H9 (cell line): ENCODE measurements at regions not wholly inside any gene's neighbourhood (a gene's known extent, or its start where the extent isn't known, plus 50 kb on each side); places are given as distances from the start of the nearest gene placed in this dataset.

ENCODE experiments used
- DNase-seq: peaks from one replicate; pipeline ENCODE4 v3.0.0-alpha.2; 2017
- H2AFZ ChIP-seq: one replicate; pipeline ENCODE4 v1.6.1; 2013; ENCODE audit warnings: mild to moderate bottlenecking, low read length, control low read depth, moderate library complexity
- H2AK5ac ChIP-seq: 2 replicates; pipeline ENCODE4 v1.6.1; 2013; ENCODE audit warnings: low read length, control low read depth, mixed read lengths; ENCODE audit not compliant: insufficient read length
- H2BK120ac ChIP-seq: one replicate; pipeline ENCODE4 v1.6.1; 2013; ENCODE audit warnings: low read depth, mild to moderate bottlenecking, low read length, control low read depth, inconsistent platforms; ENCODE audit not compliant: poor library complexity, severe bottlenecking
- H2BK12ac ChIP-seq: 2 replicates; pipeline ENCODE4 v1.6.1; 2013; ENCODE audit warnings: low read length, control low read depth, mixed read lengths, low read depth; ENCODE audit not compliant: insufficient read length
- H2BK15ac ChIP-seq: 2 replicates; pipeline ENCODE4 v1.6.1; 2013; ENCODE audit warnings: low read depth, low read length, control low read depth
- H2BK20ac ChIP-seq: one replicate; pipeline ENCODE4 v1.6.1; 2013; ENCODE audit warnings: low read depth, mild to moderate bottlenecking, low read length, control low read depth, inconsistent platforms; ENCODE audit not compliant: poor library complexity, severe bottlenecking
- H2BK5ac ChIP-seq: 2 replicates; pipeline ENCODE4 v1.6.1; 2013; ENCODE audit warnings: low read length, control low read depth, mixed read lengths; ENCODE audit not compliant: insufficient read length
- H3K14ac ChIP-seq: 2 replicates; pipeline ENCODE4 v1.6.1; 2013; ENCODE audit warnings: low read length, control low read depth; ENCODE audit not compliant: insufficient read depth
- H3K18ac ChIP-seq: 2 replicates; pipeline ENCODE4 v1.6.1; 2013; ENCODE audit warnings: low read depth, mild to moderate bottlenecking, mixed read lengths, low read length, control low read depth; ENCODE audit not compliant: insufficient read length
- H3K23ac ChIP-seq: 2 replicates; pipeline ENCODE4 v1.6.1; 2013; ENCODE audit warnings: low read length, control low read depth, mixed read lengths, low read depth; ENCODE audit not compliant: insufficient read length
- H3K23me2 ChIP-seq: 2 replicates; pipeline ENCODE4 v1.6.1; 2013; ENCODE audit warnings: low read depth, mild to moderate bottlenecking, mixed read lengths, low read length, control low read depth; ENCODE audit not compliant: insufficient read length, poor library complexity, severe bottlenecking
- H3K27ac ChIP-seq: 2 replicates; pipeline ENCODE4 v1.5.1; 2013; ENCODE audit warnings: low read length, control low read depth, mixed read lengths, low read depth; ENCODE audit not compliant: insufficient read length
- H3K27me3 ChIP-seq: 2 replicates; pipeline ENCODE4 v1.6.1; 2013; ENCODE audit warnings: low read length, control low read depth, inconsistent platforms; ENCODE audit not compliant: insufficient read depth
- H3K4ac ChIP-seq: 2 replicates; pipeline ENCODE4 v1.6.1; 2013; ENCODE audit warnings: low read depth, mild to moderate bottlenecking, control low read depth, inconsistent platforms, low read length, moderate library complexity
- H3K4me1 ChIP-seq: 2 replicates; pipeline ENCODE4 v1.6.1; 2013; ENCODE audit warnings: low read length, control low read depth, inconsistent platforms; ENCODE audit not compliant: insufficient read depth
- H3K4me2 ChIP-seq: 2 replicates; pipeline ENCODE4 v1.6.1; 2013; ENCODE audit warnings: low read length, control low read depth, mixed read lengths; ENCODE audit not compliant: insufficient read length, insufficient read depth
- H3K56ac ChIP-seq: 2 replicates; pipeline ENCODE4 v1.6.1; 2013; ENCODE audit warnings: low read depth, mild to moderate bottlenecking, mixed read lengths, low read length, control low read depth; ENCODE audit not compliant: insufficient read length
- H3K79me1 ChIP-seq: 2 replicates; pipeline ENCODE4 v1.6.1; 2013; ENCODE audit warnings: low read depth, mild to moderate bottlenecking, moderate library complexity, low read length, control low read depth, inconsistent platforms; ENCODE audit not compliant: insufficient read depth, poor library complexity, severe bottlenecking
- H3K79me2 ChIP-seq: 2 replicates; pipeline ENCODE4 v1.6.1; 2013; ENCODE audit warnings: low read length, control low read depth, inconsistent platforms; ENCODE audit not compliant: insufficient read depth
- H3K9ac ChIP-seq: 2 replicates; pipeline ENCODE4 v1.6.1; 2013; ENCODE audit warnings: low read length, control low read depth, mixed read lengths; ENCODE audit not compliant: insufficient read length; ENCODE audit errors: extremely low read depth
- H3K9me3 ChIP-seq: one replicate; pipeline ENCODE4 v1.6.1; 2013; ENCODE audit warnings: low read depth, low read length, inconsistent platforms; ENCODE audit not compliant: control insufficient read depth
- H3T11ph ChIP-seq: one replicate; pipeline ENCODE4 v1.6.1; 2013; ENCODE audit warnings: mild to moderate bottlenecking, low read length, control low read depth, inconsistent platforms
- H4K20me1 ChIP-seq: one replicate; pipeline ENCODE4 v1.6.1; 2013; ENCODE audit not compliant: control insufficient read depth, insufficient read length, insufficient read depth
- H4K5ac ChIP-seq: 2 replicates; pipeline ENCODE4 v1.6.1; 2013; ENCODE audit warnings: low read depth, mild to moderate bottlenecking, mixed read lengths, low read length, control low read depth; ENCODE audit not compliant: insufficient read length
- H4K8ac ChIP-seq: replicated peaks from 2 replicates; pipeline ENCODE4 v1.6.1; 2013; ENCODE audit warnings: low read length, control low read depth, mixed read lengths, low read depth; ENCODE audit not compliant: insufficient read length
- H4K91ac ChIP-seq: 2 replicates; pipeline ENCODE4 v1.6.1; 2013; ENCODE audit warnings: low read depth, mild to moderate bottlenecking, moderate library complexity, mixed read lengths, low read length, control low read depth; ENCODE audit not compliant: insufficient read length
- H3K27ac Mint-ChIP-seq, 3 experiments: 2 replicates in 2 of 3; 3 replicates in 1 of 3; pipeline ENCODE4 v1.8.0; 2020 to 2021; ENCODE audit warnings: mixed read lengths in 3 of 3, mild to moderate bottlenecking in 1 of 3, moderate library complexity in 1 of 3
- H3K27me3 Mint-ChIP-seq: 2 replicates; pipeline ENCODE4 v1.8.0; 2021; ENCODE audit warnings: low read depth, mild to moderate bottlenecking, moderate library complexity, mixed read lengths
- H3K36me3 Mint-ChIP-seq, 3 experiments: 2 replicates in 2 of 3; 3 replicates in 1 of 3; pipeline ENCODE4 v1.8.0; 2020 to 2021; ENCODE audit warnings: low read depth in 3 of 3, mixed read lengths in 3 of 3; ENCODE audit not compliant: insufficient read depth in 1 of 3
- H3K4me1 Mint-ChIP-seq, 2 experiments: 2 replicates each; pipeline ENCODE4 v1.8.0; 2020; ENCODE audit warnings: mixed read lengths in 2 of 2
- H3K4me3 Mint-ChIP-seq, 2 experiments: 2 replicates in 1 of 2; 3 replicates in 1 of 2; pipeline ENCODE4 v1.8.0; 2020 to 2021; ENCODE audit warnings: mild to moderate bottlenecking in 2 of 2, mixed read lengths in 2 of 2, moderate library complexity in 1 of 2
- H3K9me3 Mint-ChIP-seq, 2 experiments: 2 replicates in 1 of 2; 3 replicates in 1 of 2; pipeline ENCODE4 v1.8.0; 2020; ENCODE audit warnings: mild to moderate bottlenecking in 2 of 2, mixed read lengths in 2 of 2, moderate library complexity in 1 of 2
- WGBS: extraction: QIAGEN DNeasy Blood & Tissue Kit; methylation state at CpG from one replicate; pipeline ENCODE4 v1.1.7; 2013; ENCODE audit warnings: missing lambda C conversion rate, low lambda C conversion rate, mixed read lengths; ENCODE audit not compliant: insufficient read length; ENCODE audit errors: extremely low coverage; 5-methylcytosine and 5-hydroxymethylcytosine counted together
- TF ChIP-seq, protein P1 (sequence below): fragments of 200-600 bp; sonication (generic); conservative IDR thresholded peaks from 3 replicates; pipeline ENCODE4 v1.8.0; 2021; ENCODE audit warnings: antibody characterized with exemption, mild to moderate bottlenecking

DNA sequence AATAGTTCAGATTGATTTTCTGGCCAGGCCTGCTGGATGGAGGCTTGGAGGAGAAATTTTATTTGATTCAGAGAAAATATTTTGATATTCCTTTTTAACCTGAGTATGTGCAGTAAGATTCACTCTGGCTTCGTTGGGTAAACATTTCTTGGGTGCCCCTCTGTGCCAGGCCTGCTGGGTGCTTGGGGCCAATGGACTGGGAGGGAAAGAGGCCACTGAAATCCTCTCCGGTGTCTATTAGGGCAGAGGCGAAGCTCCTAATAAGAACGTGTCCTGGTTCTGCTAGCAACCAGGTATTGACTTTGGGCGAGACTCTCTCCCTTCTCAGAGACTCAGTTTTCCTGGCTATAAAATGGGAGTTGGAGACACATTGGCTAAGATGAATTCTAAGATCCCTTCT lies 122.5 kb downstream of the CYLD start:
- Histone ChIP-seq H2AK5ac (no peak overlapping the region), H2BK12ac (no peak overlapping the region), H2BK120ac (no peak overlapping the region)

More for the DNA sequence above, 122.5 kb downstream of the CYLD start:
- Histone ChIP-seq H3K9ac (no peak overlapping the region), H4K91ac (no peak overlapping the region), H3T11ph (no peak overlapping the region), H4K8ac (no peak overlapping the region), H3K4me2 (no peak overlapping the region), H2BK15ac (no peak overlapping the region), H3K27me3 (no peaks in the 10 kb centered on the region), H3K14ac (no peak overlapping the region), H3K27ac (no peak overlapping the region), H3K4ac (no peak overlapping the region), H2BK5ac (no peak overlapping the region), H3K23me2 (no peaks in the 10 kb centered on the region), H3K9me3 (no peaks in the 10 kb centered on the region), H3K23ac (no peak overlapping the region), H3K79me2 (no peaks in the 10 kb centered on the region), H3K18ac (no peak overlapping the region), H3K4me1 (no peaks in the 10 kb centered on the region), H3K79me1 (no peaks in the 10 kb centered on the region), H2BK20ac (no peak overlapping the region), H3K56ac (no peak overlapping the region), H4K5ac (no peak overlapping the region), H4K20me1 (no peaks in the 10 kb centered on the region), H2AFZ (no peak overlapping the region)
- H3K27ac Mint-ChIP-seq: no peak overlapping the region
- H3K9me3 Mint-ChIP-seq: peaks cover 4 to 5% of the 10 kb centered on the region in 2 experiments; a peak in 3 of 5 replicates
- no peak for DNase-seq
- H3K27me3 Mint-ChIP-seq: peaks cover 4% of the 10 kb centered on the region
- no peak overlapping the region for H3K4me3 Mint-ChIP-seq
- H3K36me3 Mint-ChIP-seq: no peaks in the 10 kb centered on the region
- H3K4me1 Mint-ChIP-seq: peaks cover 0 to 7% of the 10 kb centered on the region in 2 experiments; a peak in 3 of 4 replicates
- TF ChIP-seq, protein P1, sequence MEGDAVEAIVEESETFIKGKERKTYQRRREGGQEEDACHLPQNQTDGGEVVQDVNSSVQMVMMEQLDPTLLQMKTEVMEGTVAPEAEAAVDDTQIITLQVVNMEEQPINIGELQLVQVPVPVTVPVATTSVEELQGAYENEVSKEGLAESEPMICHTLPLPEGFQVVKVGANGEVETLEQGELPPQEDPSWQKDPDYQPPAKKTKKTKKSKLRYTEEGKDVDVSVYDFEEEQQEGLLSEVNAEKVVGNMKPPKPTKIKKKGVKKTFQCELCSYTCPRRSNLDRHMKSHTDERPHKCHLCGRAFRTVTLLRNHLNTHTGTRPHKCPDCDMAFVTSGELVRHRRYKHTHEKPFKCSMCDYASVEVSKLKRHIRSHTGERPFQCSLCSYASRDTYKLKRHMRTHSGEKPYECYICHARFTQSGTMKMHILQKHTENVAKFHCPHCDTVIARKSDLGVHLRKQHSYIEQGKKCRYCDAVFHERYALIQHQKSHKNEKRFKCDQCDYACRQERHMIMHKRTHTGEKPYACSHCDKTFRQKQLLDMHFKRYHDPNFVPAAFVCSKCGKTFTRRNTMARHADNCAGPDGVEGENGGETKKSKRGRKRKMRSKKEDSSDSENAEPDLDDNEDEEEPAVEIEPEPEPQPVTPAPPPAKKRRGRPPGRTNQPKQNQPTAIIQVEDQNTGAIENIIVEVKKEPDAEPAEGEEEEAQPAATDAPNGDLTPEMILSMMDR: no peak
- WGBS: no CpG with 5 or more reads among the region's 5 CpGs
